GM19438 (cell line): ENCODE measurements at regions not wholly inside any gene's neighbourhood (a gene's known extent, or its start where the extent isn't known, plus 50 kb on each side); places are given as distances from the start of the nearest gene placed in this dataset.
"Not testable (repeated sequence)": the region's sequence is repeated elsewhere in the genome, so short reads cannot be mapped to it uniquely, and the experiment has no call there.

Source experiments
- ATAC-seq: cut with Tn5 transposase; IDR thresholded peaks from one replicate; pipeline ENCODE4 v1.9.1; 2021; ENCODE audit warnings: low read depth; ENCODE audit not compliant: unreplicated experiment

GRCh38 chr15:58355382-58355971 lies 76.3 kb upstream of the LIPC start:
- ATAC-seq, result no peak

GRCh38 chr15:58355973-58356372 lies 75.8 kb upstream of the LIPC start:
- no peak for ATAC-seq

GRCh38 chr15:58357529-58358476 lies 74.0 kb upstream of the LIPC start:
- ATAC-seq, result no peak

- ATAC-seq, result no peak
Observed at GRCh38 chr15:58360421-58361090, 71.2 kb upstream of the LIPC start.

GRCh38 chr15:58361273-58361759 lies 70.5 kb upstream of the LIPC start:
- no peak for ATAC-seq

GRCh38 chr15:58362262-58362922 lies 69.4 kb upstream of the LIPC start:
- ATAC-seq, result no peak

- not testable (repeated sequence) for ATAC-seq
Observed at GRCh38 chr15:58363118-58363517, 68.7 kb upstream of the LIPC start.

- ATAC-seq, result not testable (repeated sequence)
Observed at GRCh38 chr15:58363673-58364072, 68.1 kb upstream of the LIPC start.

- not testable (repeated sequence) for ATAC-seq
Observed at GRCh38 chr15:58365098-58365497, 66.7 kb upstream of the LIPC start.

GRCh38 chr15:58369261-58369701 lies 62.5 kb upstream of the LIPC start:
- no peak for ATAC-seq

- ATAC-seq, result no peak
Observed at GRCh38 chr15:58369956-58370355, 61.8 kb upstream of the LIPC start.

GRCh38 chr15:58374147-58374546 lies 57.6 kb upstream of the LIPC start:
- no peak for ATAC-seq

GRCh38 chr15:58377193-58377592 lies 54.6 kb upstream of the LIPC start:
- ATAC-seq, result no peak

- no peak for ATAC-seq
Observed at GRCh38 chr15:58378241-58379085, 53.3 kb upstream of the LIPC start.

- not testable (repeated sequence) for ATAC-seq
Observed at GRCh38 chr15:58379454-58379853, 52.3 kb upstream of the LIPC start.

- ATAC-seq, result no peak
Observed at GRCh38 chr15:58380280-58380945, 51.4 kb upstream of the LIPC start.

GRCh38 chr15:58381697-58382096 lies 50.1 kb upstream of the LIPC start:
- ATAC-seq, result no peak
